IMR-90 (cell line): ENCODE measurements at regions not wholly inside any gene's neighbourhood (a gene's known extent, or its start where the extent isn't known, plus 50 kb on each side); places are given as distances from the start of the nearest gene placed in this dataset.

Source experiments
- ATAC-seq: fragments of 200-7000 bp; cut with Tn5 transposase; 2 replicates; pipeline ENCODE4 v1.9.1; 2020; ENCODE audit warnings: low read depth, mild to moderate bottlenecking, moderate library complexity
- BruUV-seq: library from RNA; stranded (reverse); fragments of 400-500 nt; replicated peaks from 2 replicates; lab custom pipeline; 2021; lab: Mats Ljungman, UMichigan
- CTCF ChIA-PET: fragments of 300-600 bp; formaldehyde crosslinking; extraction: SDS; loops from one replicate; lab custom pipeline; 2021; ENCODE audit warnings: antibody characterized with exemption; lab: Yijun Ruan, JAX
- POLR2A ChIA-PET: fragments of 300-600 bp; sonication (Branson Sonifier 250); formaldehyde crosslinking; loops from one replicate; lab custom pipeline; 2022; ENCODE audit warnings: antibody characterized with exemption; ENCODE audit not compliant: unreplicated experiment; lab: Charles Lee
- DNase-seq: peaks from one replicate; pipeline ENCODE4 v3.0.0; 2013
- H2AFZ ChIP-seq: replicated peaks from 2 replicates; pipeline ENCODE3; 2013; ENCODE audit warnings: low read length, mild to moderate bottlenecking; ENCODE audit not compliant: poor library complexity
- H2AK5ac ChIP-seq: 2 replicates; pipeline ENCODE4 v1.6.1; 2013; ENCODE audit warnings: low read depth, low read length, inconsistent platforms
- H2AK9ac ChIP-seq: replicated peaks from 2 replicates; pipeline ENCODE3; 2013; ENCODE audit warnings: mild to moderate bottlenecking, low read depth, low read length, moderate library complexity; ENCODE audit not compliant: poor library complexity
- H2BK120ac ChIP-seq: 2 replicates; pipeline ENCODE4 v1.6.1; 2013; ENCODE audit warnings: low read depth, low read length, inconsistent platforms
- H2BK15ac ChIP-seq: 3 replicates; pipeline ENCODE4 v1.6.1; 2013; ENCODE audit warnings: low read depth, low read length, inconsistent platforms
- H2BK20ac ChIP-seq: 2 replicates; pipeline ENCODE4 v1.6.1; 2013; ENCODE audit warnings: low read depth, mild to moderate bottlenecking, inconsistent platforms, low read length, moderate library complexity
- H2BK5ac ChIP-seq: 2 replicates; pipeline ENCODE4 v1.6.1; 2013; ENCODE audit warnings: mild to moderate bottlenecking, low read depth, low read length, inconsistent platforms; ENCODE audit not compliant: poor library complexity, severe bottlenecking
- H3K14ac ChIP-seq: replicated peaks from 2 replicates; pipeline ENCODE4 v1.6.1; 2013; ENCODE audit warnings: low read depth, low read length, inconsistent platforms
- H3K18ac ChIP-seq: 2 replicates; pipeline ENCODE4 v1.6.1; 2013; ENCODE audit warnings: low read depth, low read length, control low read depth
- H3K23ac ChIP-seq: 2 replicates; pipeline ENCODE4 v1.6.1; 2013; ENCODE audit warnings: low read depth, low read length, inconsistent platforms
- H3K27ac ChIP-seq: 2 replicates; pipeline ENCODE4 v1.5.1; 2013; ENCODE audit warnings: mild to moderate bottlenecking, control low read depth, low read length; ENCODE audit not compliant: insufficient read depth
- H3K27me3 ChIP-seq: 2 replicates; pipeline ENCODE4 v1.6.1; 2013; ENCODE audit warnings: low read length; ENCODE audit not compliant: control insufficient read depth, insufficient read depth
- H3K36me3 ChIP-seq: 2 replicates; pipeline ENCODE4 v1.6.1; 2013; ENCODE audit warnings: low read length, mixed read lengths; ENCODE audit not compliant: control insufficient read depth, insufficient read depth
- H3K4ac ChIP-seq: 2 replicates; pipeline ENCODE4 v1.6.1; 2013; ENCODE audit warnings: low read depth, low read length, inconsistent platforms
- H3K4me1 ChIP-seq: 2 replicates; pipeline ENCODE4 v1.6.1; 2013; ENCODE audit warnings: low read length, mixed read lengths; ENCODE audit not compliant: control insufficient read depth, insufficient read depth
- H3K4me2 ChIP-seq: 2 replicates; pipeline ENCODE4 v1.6.1; 2013; ENCODE audit warnings: low read depth, mild to moderate bottlenecking, control low read depth, low read length, moderate library complexity
- H3K4me3 ChIP-seq: 2 replicates; pipeline ENCODE4 v1.5.1; 2013; ENCODE audit warnings: low read depth, mild to moderate bottlenecking, control low read depth, low read length, moderate library complexity; ENCODE audit not compliant: insufficient read depth
- H3K56ac ChIP-seq: 2 replicates; pipeline ENCODE4 v1.6.1; 2013; ENCODE audit warnings: low read length, inconsistent platforms; ENCODE audit not compliant: insufficient read depth; ENCODE audit errors: extremely low read depth
- H3K79me1 ChIP-seq, 2 experiments: 2 replicates each; pipeline ENCODE4 v1.6.1; 2013; ENCODE audit warnings: low read length in 2 of 2, inconsistent platforms in 1 of 2, low read depth in 1 of 2
- H3K9ac ChIP-seq: 2 replicates; pipeline ENCODE4 v1.6.1; 2013; ENCODE audit warnings: low read depth, low read length, control low read depth
- H3K9me1 ChIP-seq: 2 replicates; pipeline ENCODE4 v1.6.1; 2013; ENCODE audit warnings: low read length, inconsistent platforms; ENCODE audit not compliant: insufficient read depth
- H3K9me3 ChIP-seq: 2 replicates; pipeline ENCODE4 v1.6.1; 2013; ENCODE audit warnings: low read length; ENCODE audit not compliant: control insufficient read depth, insufficient read depth
- H4K20me1 ChIP-seq: 2 replicates; pipeline ENCODE4 v1.6.1; 2013; ENCODE audit warnings: low read length, inconsistent platforms; ENCODE audit not compliant: insufficient read depth
- H4K5ac ChIP-seq: 2 replicates; pipeline ENCODE4 v1.6.1; 2013; ENCODE audit warnings: mild to moderate bottlenecking, low read depth, low read length, control low read depth
- H4K8ac ChIP-seq, 2 experiments: 2 replicates each; pipeline ENCODE4 v1.6.1; 2013; ENCODE audit warnings: low read depth in 2 of 2, low read length in 2 of 2, control low read depth in 1 of 2, inconsistent platforms in 1 of 2
- H4K91ac ChIP-seq: 2 replicates; pipeline ENCODE4 v1.6.1; 2013; ENCODE audit warnings: low read depth, low read length, inconsistent platforms; ENCODE audit not compliant: insufficient read depth
- CEBPB ChIP-seq: IDR thresholded peaks from 2 replicates; pipeline ENCODE4 v1.6.1; 2012; ENCODE audit warnings: low read depth, low read length, improper control_type of control experiment
- MXI1 ChIP-seq: IDR thresholded peaks from 2 replicates; pipeline ENCODE4 v1.6.1; 2012; ENCODE audit warnings: low read depth, mild to moderate bottlenecking, low read length, moderate library complexity, borderline replicate concordance
- NFE2L2 ChIP-seq: fragments of 150-350 bp; IDR thresholded peaks from 2 replicates; pipeline ENCODE4 v1.6.1; 2016; ENCODE audit warnings: low read depth, mild to moderate bottlenecking, low read length
- RCOR1 ChIP-seq: IDR thresholded peaks from 2 replicates; pipeline ENCODE4 v1.6.1; 2012; ENCODE audit warnings: mild to moderate bottlenecking, low read length, improper control_type of control experiment; ENCODE audit not compliant: insufficient replicate concordance
- RFX5 ChIP-seq: IDR thresholded peaks from 2 replicates; pipeline ENCODE4 v1.8.0; 2012; ENCODE audit warnings: low read depth, mild to moderate bottlenecking, low read length, moderate library complexity
- WGBS, 2 experiments: methylation state at CpG; one replicate each; pipeline versions ENCODE4 v1.1.5 to v1.1.7; 2013; ENCODE audit warnings: missing lambda C conversion rate in 2 of 2; ENCODE audit not compliant: insufficient read length in 1 of 2; ENCODE audit errors: extremely low coverage in 2 of 2; 5-methylcytosine and 5-hydroxymethylcytosine counted together
- dilution Hi-C: fragments of 300-500 bp; cut with HindIII; formaldehyde crosslinking; loops from one replicate; pipeline ENCODE4 v1.14.3; 2018; ENCODE audit warnings: low sequenced_read_pairs; ENCODE audit not compliant: unreplicated experiment
- in situ Hi-C: fragments of 300-500 bp; cut with MboI; formaldehyde crosslinking; loops from 3 replicates; pipeline ENCODE4 v1.14.3; 2019; ENCODE audit warnings: low sequenced_read_pairs, inconsistent platforms, mixed read lengths
- intact Hi-C: fragments of 100-400 bp; cut with micrococcal nuclease; formaldehyde crosslinking; loops from 2 replicates; pipeline ENCODE4 v1.10.0; 2022

DNA sequence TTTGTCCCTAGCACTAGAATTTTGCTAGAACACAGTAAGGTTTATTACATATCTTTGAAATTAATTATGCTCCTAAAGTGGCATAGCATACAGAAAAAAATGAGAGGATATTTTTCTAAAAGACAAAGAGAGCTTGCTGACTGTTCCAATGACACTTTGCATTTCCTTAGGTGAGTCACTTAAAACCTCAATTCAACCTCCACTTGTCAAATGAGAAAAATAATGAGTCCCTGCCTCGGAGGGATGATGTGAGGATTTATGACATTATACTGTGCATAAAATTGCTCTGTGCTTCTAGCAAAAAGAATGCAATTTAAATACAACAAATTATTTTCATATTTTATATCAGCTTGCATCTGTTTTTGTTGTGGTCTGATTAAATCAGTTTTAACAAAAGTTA, 1417.0 kb upstream of the ALCAM start:
- no peak for ATAC-seq
- ChIA-PET POLR2A (no interaction called here), CTCF (no interaction called here)

More for the DNA sequence above, 1417.0 kb upstream of the ALCAM start:
- H2BK20ac ChIP-seq, result no peak overlapping the region
- H3K27ac ChIP-seq, result no peak overlapping the region
- no peak overlapping the region for H2AK5ac ChIP-seq
- no peaks in the 10 kb centered on the region for H3K79me1 ChIP-seq
- H4K91ac ChIP-seq, result no peak overlapping the region
- H3K4me3 ChIP-seq, result no peak overlapping the region
- no peaks in the 10 kb centered on the region for H3K4me1 ChIP-seq
- H2BK5ac ChIP-seq, result no peak overlapping the region
- H2BK15ac ChIP-seq, result no peak overlapping the region
- no peaks in the 10 kb centered on the region for H4K20me1 ChIP-seq
- dilution Hi-C loops (no loop called here), in situ Hi-C loops (no loop called here), intact Hi-C loops (no loop called here)
- no peak for DNase-seq
- H3K4ac ChIP-seq, result no peak overlapping the region
- no TSS peak for BruUV-seq
- H3K9me3 ChIP-seq, result no peaks in the 10 kb centered on the region; the same call in 1 of the 2 replicates
- no peak overlapping the region for H3K18ac ChIP-seq
- H2AK9ac ChIP-seq, result no peak overlapping the region
- no peak overlapping the region for H3K4me2 ChIP-seq
- no peaks in the 10 kb centered on the region for H3K36me3 ChIP-seq
- H3K23ac ChIP-seq, result no peak overlapping the region
- no peak overlapping the region for H3K9ac ChIP-seq
- H2BK120ac ChIP-seq, result no peak overlapping the region
- H4K5ac ChIP-seq, result no peak overlapping the region
- no peak overlapping the region for H2AFZ ChIP-seq
- H3K27me3 ChIP-seq, result no peaks in the 10 kb centered on the region
- no peaks in the 10 kb centered on the region for H3K9me1 ChIP-seq
- H3K14ac ChIP-seq, result no peak overlapping the region
- no peak overlapping the region for H4K8ac ChIP-seq
- no peak for TF ChIP-seq RCOR1
- no peak for TF ChIP-seq MXI1
- no peak for TF ChIP-seq NFE2L2
- TF ChIP-seq CEBPB, result no peak
- no peak for TF ChIP-seq RFX5
- no peak overlapping the region for H3K56ac ChIP-seq
- WGBS, 2 experiments, result no CpG with 5 or more reads among the region's 1 CpG
